Pancreas (tissue), 10 donors: ENCODE measurements at regions not wholly inside any gene's neighbourhood (a gene's known extent, or its start where the extent isn't known, plus 50 kb on each side); places are given as distances from the start of the nearest gene placed in this dataset.

Source experiments
- ATAC-seq, 4 donors: fragments of 200-7000 bp; cut with Tn5 transposase; one replicate each; pipeline versions ENCODE4 v1.8.0 to v1.9.1; 2020; ENCODE audit warnings: mild to moderate bottlenecking in 4 of 4, moderate library complexity in 4 of 4
- DNase-seq, 6 donors: peaks; one replicate each; pipeline ENCODE4 v3.0.0-alpha.2; 2020
- FAIRE-seq: peaks from 2 replicates; lab custom pipeline; 2012; peaks lifted over from hg19 to GRCh38; lab: Jason Lieb, UNC
- H3K27ac ChIP-seq, 4 donors: fragments of 200-600 bp; sonication (generic); 1 replicate in 3 of 4; 2 replicates in 1 of 4; pipeline versions ENCODE4 v1.5.0 to v1.8.0; 2020
- H3K27me3 ChIP-seq, 4 donors: fragments of 200-600 bp; one replicate each; pipeline ENCODE4 v1.8.0; 2021
- H3K36me3 ChIP-seq, 3 donors: fragments of 200-600 bp; sonication (generic) in 1 of 3; one replicate each; pipeline versions ENCODE4 v1.5.0 to v1.8.0; 2020 to 2021
- H3K4me1 ChIP-seq, 3 donors: fragments of 200-600 bp; one replicate each; pipeline ENCODE4 v1.8.0; 2021
- H3K4me3 ChIP-seq, 4 donors: fragments of 200-600 bp; sonication (generic) in 2 of 4; one replicate each; pipeline versions ENCODE4 v1.5.0 to v1.8.0; 2020 to 2021
- H3K9me3 ChIP-seq, 4 donors: fragments of 200-600 bp; one replicate each; pipeline ENCODE4 v1.8.0; 2021
- CTCF ChIP-seq, 4 donors: fragments of 200-600 bp; sonication (generic) in 3 of 4; IDR thresholded peaks; one replicate each; pipeline versions ENCODE4 v1.5.0 to v1.8.0; 2021; ENCODE audit warnings: antibody characterized with exemption in 4 of 4
- WGBS, 2 donors: extraction: QIAGEN DNeasy Blood & Tissue Kit; methylation state at CpG; one replicate each; pipeline ENCODE4 v1.1.7; 2013; 5-methylcytosine and 5-hydroxymethylcytosine counted together
- intact Hi-C, 3 donors: fragments of 100-400 bp; cut with DNase I; formaldehyde crosslinking; loops; one replicate each; pipeline versions ENCODE4 v1.11.1 to v1.14.2; 2022
- donor health status: healthy with polysubstance abuse.
- donor health status: DM: no; HTN: no; CAD: no; lungs with moderate emphysema.
- donor health status: DM: no; HTN: no; CAD: no.
- donor health status: control.
- donor health status: control.
- donor health status: Bipolar disorder and iron deficiency.
- donor health status: DM: yes; HTN: yes; CAD: no.
- donor health status: DM: no; HTN: no; CAD: no.
- donor health status: DM: no; HTN: no; CAD: no.
- donor health status: DM: yes; HTN: yes; CAD: no.

GRCh38 chr18:75836516-75836915, 409.0 kb upstream of the SMIM21 start:
- no peak for FAIRE-seq
- intact Hi-C loops, result no loop called here
- no peak for DNase-seq
- Histone ChIP-seq H3K27ac (no peak overlapping the region), H3K4me1 (no peaks in the 10 kb centered on the region), H3K27me3 (peaks cover 0 to 3% (median 0%) of the 10 kb centered on the region in 4 donors), H3K4me3 (no peak overlapping the region), H3K9me3 (no peaks in the 10 kb centered on the region), H3K36me3 (no peaks in the 10 kb centered on the region)
- WGBS, 2 donors, result 26 to 34% methylated on average over 2 of the region's 2 CpGs
- no peak for TF ChIP-seq CTCF (IDR thresholded peaks at IDR 0.05)
- no peak for ATAC-seq

- WGBS, 2 donors, result 76 to 78% methylated on average over 4 of the region's 4 CpGs
- ATAC-seq (no peak), FAIRE-seq (no peak), DNase-seq (no peak)
- no peak for TF ChIP-seq CTCF (IDR thresholded peaks at IDR 0.05)
- Histone ChIP-seq H3K9me3 (no peaks in the 10 kb centered on the region), H3K4me1 (no peaks in the 10 kb centered on the region), H3K27me3 (peaks cover 0 to 3% (median 0%) of the 10 kb centered on the region in 4 donors), H3K27ac (no peak overlapping the region), H3K4me3 (no peak overlapping the region), H3K36me3 (no peaks in the 10 kb centered on the region)
- intact Hi-C loops, result no loop called here
Observed at GRCh38 chr18:75831960-75832359, 404.5 kb upstream of the SMIM21 start.

GRCh38 chr18:75830828-75831227, 403.3 kb upstream of the SMIM21 start:
- no peaks in the 10 kb centered on the region for H3K4me1 ChIP-seq
- ATAC-seq, result no peak
- H3K36me3 ChIP-seq, result no peaks in the 10 kb centered on the region
- no peak overlapping the region for H3K4me3 ChIP-seq
- H3K27ac ChIP-seq, result no peak overlapping the region
- no peak for DNase-seq
- WGBS, 2 donors, result 39 to 41% methylated on average over 2 of the region's 2 CpGs
- no peaks in the 10 kb centered on the region for H3K9me3 ChIP-seq
- intact Hi-C loops, result no loop called here
- FAIRE-seq, result no peak
- H3K27me3 ChIP-seq, result peaks cover 0 to 3% (median 0%) of the 10 kb centered on the region in 4 donors
- no peak for TF ChIP-seq CTCF (IDR thresholded peaks at IDR 0.05)

GRCh38 chr18:75829091-75829490, 401.6 kb upstream of the SMIM21 start:
- TF ChIP-seq CTCF (IDR thresholded peaks at IDR 0.05), result no peak
- ATAC-seq (no peak), DNase-seq (no peak), FAIRE-seq (no peak)
- no peak overlapping the region for H3K27ac ChIP-seq
- no peaks in the 10 kb centered on the region for H3K4me1 ChIP-seq
- no peaks in the 10 kb centered on the region for H3K9me3 ChIP-seq
- intact Hi-C loops, result no loop called here
- no peaks in the 10 kb centered on the region for H3K36me3 ChIP-seq
- no peak overlapping the region for H3K4me3 ChIP-seq
- no peaks in the 10 kb centered on the region for H3K27me3 ChIP-seq
- WGBS, 2 donors, result 52 to 61% methylated on average over 4 of the region's 4 CpGs

- 61 to 62% methylated on average over 4 of the region's 4 CpGs for WGBS, 2 donors
- no peaks in the 10 kb centered on the region for H3K36me3 ChIP-seq
Observed at GRCh38 chr18:75828379-75828778, 400.9 kb upstream of the SMIM21 start.

More at GRCh38 chr18:75828379-75828778, 400.9 kb upstream of the SMIM21 start:
- DNase-seq, result no peak
- H3K4me3 ChIP-seq, result no peak overlapping the region
- H3K27me3 ChIP-seq, result no peaks in the 10 kb centered on the region
- no peaks in the 10 kb centered on the region for H3K9me3 ChIP-seq
- no peaks in the 10 kb centered on the region for H3K4me1 ChIP-seq
- no peak overlapping the region for H3K27ac ChIP-seq
- no peak for FAIRE-seq
- ATAC-seq, result no peak
- intact Hi-C loops, result no loop called here
- TF ChIP-seq CTCF (IDR thresholded peaks at IDR 0.05), result no peak
